ENCODE measurements at regions not wholly inside any gene's neighbourhood (a gene's known extent, or its start where the extent isn't known, plus 50 kb on each side); places are given as distances from the start of the nearest gene placed in this dataset.

- Histone ChIP-seq H3K9ac (ENCODE audit: low read depth in 1 of 2, low read length in 2 of 2) (no peak overlapping the region), H3K4me1 (ENCODE audit: control insufficient read depth in 4 of 4, insufficient read depth in 4 of 4, low read length in 3 of 4) (no peaks in the 10 kb centered on the region), H3K36me3 (ENCODE audit: control insufficient read depth in 4 of 4, insufficient read depth in 3 of 4, low read depth in 1 of 4, low read length in 3 of 4) (no peaks in the 10 kb centered on the region), H3K27me3 (ENCODE audit: control insufficient read depth in 4 of 4, insufficient read depth in 4 of 4, low read length in 3 of 4) (peaks cover 0 to 3% (median 0%) of the 10 kb centered on the region in 4 donors), H3K4me3 (ENCODE audit: low read depth in 1 of 3, low read length in 3 of 3) (no peak overlapping the region), H3K27ac (ENCODE audit: low read depth in 1 of 2, low read length in 2 of 2) (no peak overlapping the region), H3K9me3 (ENCODE audit: control insufficient read depth in 4 of 4, low read length in 3 of 4) (no peaks in the 10 kb centered on the region)
- TF ChIP-seq EGR1 (IDR thresholded peaks at IDR 0.05; ENCODE audit: low read depth in 2 of 2) (no peak), YY1 (IDR thresholded peaks at IDR 0.05) (no peak), RAD21 (IDR thresholded peaks at IDR 0.05) (no peak), ATF3 (IDR thresholded peaks at IDR 0.05) (no peak), GABPA (IDR thresholded peaks at IDR 0.05 in 1 of 2, conservative IDR thresholded peaks at IDR 0.05 in 1 of 2) (no peak), HNF4G (IDR thresholded peaks at IDR 0.05) (no peak), MAX (IDR thresholded peaks at IDR 0.05) (no peak), NR2F2 (IDR thresholded peaks at IDR 0.05) (no peak), REST (IDR thresholded peaks at IDR 0.05) (no peak), FOXA1 (IDR thresholded peaks at IDR 0.05) (no peak), TAF1 (conservative IDR thresholded peaks at IDR 0.05) (no peak), FOXA2 (IDR thresholded peaks at IDR 0.05) (no peak), ZBTB33 (IDR thresholded peaks at IDR 0.05) (no peak), CTCF (IDR thresholded peaks at IDR 0.05; ENCODE audit: low read depth, low read length, missing input control) (no peak), JUND (IDR thresholded peaks at IDR 0.05) (no peak), HNF4A (conservative IDR thresholded peaks at IDR 0.05) (no peak), SP1 (IDR thresholded peaks at IDR 0.05) (no peak), RXRA (IDR thresholded peaks at IDR 0.05) (no peak)
- 60% methylated on average over 3 of the region's 3 CpGs for WGBS
- DNase-seq (ENCODE audit: low spot score): no peak
Measured at GRCh38 chr7:153675131-153675530, 377.1 kb upstream of the DPP6 start.

Data from liver (tissue), 8 donors.